Posterior vena cava (tissue), 2 donors: ENCODE measurements at regions not wholly inside any gene's neighbourhood (a gene's known extent, or its start where the extent isn't known, plus 50 kb on each side); places are given as distances from the start of the nearest gene placed in this dataset.

Source experiments
- DNase-seq: peaks from one replicate; pipeline ENCODE4 v3.0.0-alpha.2; 2020; ENCODE audit warnings: low spot score
- intact Hi-C, 2 donors: fragments of 100-400 bp; cut with DNase I; formaldehyde crosslinking; loops; one replicate each; pipeline versions ENCODE4 v1.14.1 to v1.14.2; 2022 to 2023
- donor health status: DM: yes; HTN: yes; CAD: no.
- donor health status: DM: yes; HTN: yes; CAD: no.

GRCh38 chr13:79003989-79004898, 345.3 kb upstream of the OBI1 start:
- intact Hi-C loops, result no loop called here
- DNase-seq, result no peak

DNA sequence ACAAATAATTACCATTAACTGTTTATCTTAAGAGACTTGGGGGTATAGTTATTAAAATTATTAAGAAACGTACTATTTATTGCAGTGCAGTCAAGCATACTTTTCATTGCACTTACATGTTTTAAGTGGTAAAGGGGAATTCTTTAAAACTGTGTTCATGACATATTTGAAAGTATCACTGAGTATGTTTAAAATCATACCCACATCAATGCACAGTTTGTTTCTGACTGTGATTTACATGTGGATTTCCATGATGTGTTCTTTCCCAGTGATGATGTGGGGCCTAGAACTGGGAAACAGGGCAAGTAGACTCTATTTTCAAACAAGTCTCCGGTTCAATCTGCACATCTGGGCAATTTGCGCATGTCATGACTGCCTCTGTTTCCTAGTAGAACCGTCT, 340.5 kb upstream of the OBI1 start:
- intact Hi-C loops, result no loop called here
- DNase-seq, result no peak

DNA sequence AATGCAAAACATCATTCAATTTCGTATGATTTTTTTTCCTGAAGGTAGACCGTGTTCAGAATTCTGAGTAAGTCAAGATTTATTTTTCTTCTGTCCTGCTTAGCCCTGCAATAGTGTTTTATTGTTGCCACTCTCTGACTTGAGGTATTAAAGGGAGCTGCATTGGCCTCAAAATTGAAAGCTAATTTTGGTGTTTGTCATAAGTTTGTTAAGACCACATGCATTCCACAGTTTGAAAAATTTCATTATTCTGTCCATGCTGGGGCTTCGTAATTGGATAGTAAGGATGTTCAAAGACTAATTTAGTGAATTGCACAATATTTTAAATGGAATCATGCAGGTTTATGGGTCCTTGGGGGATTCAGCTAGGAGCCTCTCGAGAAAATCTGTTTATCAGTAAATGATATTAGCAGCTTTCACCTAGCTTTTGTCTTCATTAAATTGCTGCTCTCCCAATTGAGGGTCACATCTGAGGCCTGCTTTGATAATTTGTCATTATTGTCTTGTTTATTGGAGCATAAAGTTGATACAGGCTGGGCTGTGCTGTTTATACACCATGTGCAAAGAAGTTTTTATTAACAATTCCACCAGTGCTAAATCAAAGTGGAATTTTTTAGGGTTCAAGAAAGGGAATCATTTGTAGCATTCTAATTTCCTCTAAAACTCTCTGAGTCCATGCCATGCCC, 339.8 kb upstream of the OBI1 start:
- intact Hi-C loops, result no loop called here
- no peak for DNase-seq

DNA sequence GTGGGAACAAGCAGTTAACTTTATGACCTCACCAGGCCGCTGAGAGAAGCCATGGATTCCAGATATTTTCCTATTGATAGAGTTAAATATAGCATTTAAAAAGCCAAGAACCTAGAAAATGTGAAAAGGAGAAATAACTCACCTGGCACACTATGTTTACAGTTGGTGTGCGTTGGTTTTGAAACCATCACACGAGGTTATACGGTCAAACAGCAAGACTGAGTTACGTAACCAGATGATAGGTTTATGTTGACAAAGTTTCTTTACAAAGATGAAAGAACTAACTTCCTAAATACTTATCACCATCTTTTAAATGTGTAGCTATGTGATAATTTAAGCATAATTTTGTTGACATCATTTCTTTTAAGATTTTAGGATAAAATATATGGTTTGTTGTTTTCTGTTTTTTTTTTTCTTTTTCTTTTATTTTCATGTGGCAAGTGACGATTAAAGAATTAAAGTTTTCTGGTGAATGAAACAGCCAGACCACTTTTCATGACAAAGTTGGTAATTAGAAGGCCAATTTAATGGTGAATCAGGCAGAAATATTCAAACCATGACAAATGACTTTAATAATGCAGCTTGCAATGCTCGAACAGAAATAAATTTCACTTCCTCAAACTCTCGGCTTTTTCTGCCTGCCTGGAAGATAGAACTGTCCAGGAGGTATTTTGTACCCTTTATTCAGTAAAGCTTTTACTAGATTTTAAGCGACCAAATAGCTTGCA, 339.1 kb upstream of the OBI1 start:
- intact Hi-C loops, result no loop called here
- no peak for DNase-seq

- intact Hi-C loops, result no loop called here
Measured at GRCh38 chr13:78993792-78994191, 334.8 kb upstream of the OBI1 start.

GRCh38 chr13:78981913-78982312, 323.0 kb upstream of the OBI1 start:
- DNase-seq, result no peak
- intact Hi-C loops, result no loop called here

More at GRCh38 chr13:78993792-78994191, 334.8 kb upstream of the OBI1 start:
- DNase-seq, result no peak

DNA sequence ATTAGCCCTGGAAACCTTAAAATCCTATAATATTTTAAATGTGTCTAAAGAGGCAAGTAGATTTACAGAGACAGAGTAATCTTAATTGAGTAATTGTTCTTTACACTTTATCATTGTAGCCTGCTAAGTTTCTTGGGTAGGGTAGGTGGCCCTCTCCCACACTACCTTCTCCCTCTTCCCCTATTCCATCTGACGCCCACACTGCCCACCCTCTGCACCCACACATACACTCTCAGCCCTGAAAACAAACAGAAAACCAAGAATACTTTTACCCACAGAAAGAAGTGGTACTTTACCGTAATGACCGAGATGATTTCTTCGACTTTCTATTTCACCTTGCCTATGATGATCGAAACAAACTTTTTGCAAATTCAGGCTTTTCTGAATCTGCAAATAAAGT, 320.4 kb upstream of the OBI1 start:
- intact Hi-C loops, result loop anchor here in 1 of 2 donors (5.0 kb wide), 1 partner anchor 842 kb away; no protein-coding TSS in a partner anchor
- no peak for DNase-seq

GRCh38 chr13:78978381-78978998, 319.5 kb upstream of the OBI1 start:
- intact Hi-C loops, result loop anchor here in 1 of 2 donors (5.0 kb wide), 1 partner anchor 841 kb away; no protein-coding TSS in a partner anchor
- no peak for DNase-seq

- no peak for DNase-seq
- intact Hi-C loops, result loop anchor here in 1 of 2 donors (5.0 kb wide), 1 partner anchor 840 kb away; no protein-coding TSS in a partner anchor
Measured at GRCh38 chr13:78977311-78977710, 318.4 kb upstream of the OBI1 start.

DNA sequence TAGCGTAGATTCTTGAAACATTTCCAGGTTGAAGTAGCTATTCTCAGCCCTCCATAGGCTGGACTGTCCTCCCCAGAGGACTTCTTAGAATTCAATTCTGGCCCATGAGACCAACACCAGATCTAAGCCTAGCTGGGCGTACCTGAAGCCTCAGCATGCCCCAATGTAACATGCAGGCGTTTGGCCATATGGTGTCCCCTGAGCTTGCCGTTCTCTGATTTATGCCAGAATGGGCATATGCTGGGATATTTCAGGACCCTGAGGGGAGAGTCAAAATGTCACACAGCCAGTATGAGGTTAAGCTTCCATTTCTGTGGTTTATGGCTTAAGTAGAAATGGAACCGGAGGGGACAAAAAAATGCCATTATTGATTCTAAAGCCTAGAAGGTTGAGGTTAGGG, 317.7 kb upstream of the OBI1 start:
- no peak for DNase-seq

GRCh38 chr13:78972561-78972960, 313.6 kb upstream of the OBI1 start:
- intact Hi-C loops, result no loop called here
- DNase-seq, result no peak

More for the DNA sequence above, 317.7 kb upstream of the OBI1 start:
- intact Hi-C loops, result loop anchor here in 1 of 2 donors (5.0 kb wide), 1 partner anchor 839 kb away; no protein-coding TSS in a partner anchor

GRCh38 chr13:78971355-78972025, 312.5 kb upstream of the OBI1 start:
- no peak for DNase-seq
- intact Hi-C loops, result no loop called here

DNA sequence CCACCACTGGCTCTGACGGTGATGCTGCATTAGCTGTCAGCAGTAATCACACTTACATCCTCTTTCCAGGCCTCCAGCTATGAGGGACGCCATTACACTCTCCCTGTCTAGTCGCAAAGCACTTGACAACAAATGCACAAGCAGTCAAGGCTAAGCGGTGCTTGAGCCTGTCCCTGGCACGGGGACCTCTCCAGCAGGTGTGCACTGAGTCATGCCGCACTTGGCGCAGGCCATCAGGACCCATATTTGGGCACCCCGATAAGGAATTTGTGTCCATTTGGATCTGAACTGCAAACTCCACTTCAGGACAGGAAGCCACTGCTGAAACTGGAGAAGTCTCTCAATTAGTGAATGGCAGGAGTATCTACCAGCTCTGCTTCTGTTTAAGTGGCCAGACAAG, 301.9 kb upstream of the OBI1 start:
- intact Hi-C loops, result no loop called here

GRCh38 chr13:78958006-78958405, 299.1 kb upstream of the OBI1 start:
- no peak for DNase-seq
- intact Hi-C loops, result no loop called here

More for the DNA sequence above, 301.9 kb upstream of the OBI1 start:
- no peak for DNase-seq

DNA sequence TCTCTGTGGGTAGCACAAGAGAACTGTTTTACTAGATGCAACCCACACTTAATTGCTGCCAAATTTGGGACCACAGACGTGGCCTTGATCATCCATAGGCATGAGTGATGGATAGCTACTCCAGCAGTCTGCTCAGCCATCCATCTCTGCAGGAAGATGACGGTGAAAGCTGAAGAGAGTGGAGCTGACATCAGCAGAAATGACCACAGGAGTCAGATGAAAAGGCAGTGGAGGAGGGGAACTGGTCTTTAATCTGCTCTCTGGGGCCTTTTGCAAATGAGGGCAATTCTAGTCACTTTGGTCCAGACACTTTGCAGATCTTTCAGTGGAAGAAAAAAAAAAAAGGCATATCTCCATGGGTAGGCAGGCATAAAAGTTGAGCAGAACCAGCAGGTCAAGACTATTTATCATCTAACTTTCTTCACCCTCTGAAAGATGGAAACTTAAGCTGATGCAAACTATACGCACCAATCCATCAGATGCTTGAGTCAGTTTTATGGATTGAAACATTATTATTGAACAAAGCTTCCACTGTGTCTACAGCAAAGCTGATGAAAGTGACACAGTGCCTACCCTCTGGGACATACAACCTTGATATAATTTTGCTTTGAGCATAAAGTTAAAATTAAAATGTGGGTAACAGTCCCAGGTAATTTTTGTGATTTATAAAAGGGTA, 281.6 kb upstream of the OBI1 start:
- intact Hi-C loops, result no loop called here
- no peak for DNase-seq

GRCh38 chr13:78934336-78934735, 275.4 kb upstream of the OBI1 start:
- no peak for DNase-seq
- intact Hi-C loops, result no loop called here

GRCh38 chr13:78915015-78915414, 256.1 kb upstream of the OBI1 start:
- intact Hi-C loops, result no loop called here
- DNase-seq, result no peak

- intact Hi-C loops, result no loop called here
- DNase-seq, result no peak
Measured at GRCh38 chr13:78913656-78914055, 254.7 kb upstream of the OBI1 start.
